ENCODE measurements at regions not wholly inside any gene's neighbourhood (a gene's known extent, or its start where the extent isn't known, plus 50 kb on each side); places are given as distances from the start of the nearest gene placed in this dataset.

GRCh38 chr11:111114091-111114490 lies 131.4 kb upstream of the POU2AF2 start:
- H3K27me3 ChIP-seq: no peaks in the 10 kb centered on the region
- DNase-seq: no peak
- H3K9me3 ChIP-seq: no peaks in the 10 kb centered on the region
- H3K4me3 ChIP-seq: no peak overlapping the region
- no peak overlapping the region for H3K27ac ChIP-seq
- no peaks in the 10 kb centered on the region for H3K36me3 ChIP-seq
- H3K4me1 ChIP-seq: no peaks in the 10 kb centered on the region
- TF ChIP-seq CTCF (IDR thresholded peaks at IDR 0.05): no peak

- Histone ChIP-seq H3K9me3 (no peaks in the 10 kb centered on the region), H3K4me3 (no peak overlapping the region), H3K36me3 (no peaks in the 10 kb centered on the region), H3K27ac (no peak overlapping the region), H3K27me3 (no peaks in the 10 kb centered on the region), H3K4me1 (no peaks in the 10 kb centered on the region)
- TF ChIP-seq POLR2A (IDR thresholded peaks at IDR 0.05): no peak
- no peak for TF ChIP-seq CTCF (IDR thresholded peaks at IDR 0.05)
- DNase-seq: no peak
Measured at GRCh38 chr11:111112614-111113013, 132.9 kb upstream of the POU2AF2 start.

- TF ChIP-seq POLR2A (IDR thresholded peaks at IDR 0.05) (no peak), CTCF (IDR thresholded peaks at IDR 0.05) (no peak)
Measured at GRCh38 chr11:111107501-111107900, 138.0 kb upstream of the POU2AF2 start.

GRCh38 chr11:111106641-111107040 lies 138.9 kb upstream of the POU2AF2 start:
- H3K27ac ChIP-seq: no peak overlapping the region
- H3K9me3 ChIP-seq: no peaks in the 10 kb centered on the region
- no peak overlapping the region for H3K4me3 ChIP-seq
- no peaks in the 10 kb centered on the region for H3K27me3 ChIP-seq
- no peaks in the 10 kb centered on the region for H3K36me3 ChIP-seq
- DNase-seq: no peak
- TF ChIP-seq CTCF (IDR thresholded peaks at IDR 0.05) (no peak), POLR2A (IDR thresholded peaks at IDR 0.05) (no peak)
- no peaks in the 10 kb centered on the region for H3K4me1 ChIP-seq

More at GRCh38 chr11:111107501-111107900, 138.0 kb upstream of the POU2AF2 start:
- H3K36me3 ChIP-seq: no peaks in the 10 kb centered on the region
- no peaks in the 10 kb centered on the region for H3K4me1 ChIP-seq
- no peak overlapping the region for H3K27ac ChIP-seq
- H3K9me3 ChIP-seq: no peaks in the 10 kb centered on the region
- H3K27me3 ChIP-seq: no peaks in the 10 kb centered on the region
- H3K4me3 ChIP-seq: no peak overlapping the region
- DNase-seq: no peak

- H3K4me1 ChIP-seq: no peaks in the 10 kb centered on the region
- no peaks in the 10 kb centered on the region for H3K27me3 ChIP-seq
- no peak overlapping the region for H3K27ac ChIP-seq
- H3K4me3 ChIP-seq: no peak overlapping the region
- TF ChIP-seq POLR2A (IDR thresholded peaks at IDR 0.05) (no peak), CTCF (IDR thresholded peaks at IDR 0.05) (no peak)
- H3K36me3 ChIP-seq: no peaks in the 10 kb centered on the region
- no peaks in the 10 kb centered on the region for H3K9me3 ChIP-seq
- DNase-seq: no peak
Measured at GRCh38 chr11:111105566-111105965, 140.0 kb upstream of the POU2AF2 start.

- Histone ChIP-seq H3K4me1 (no peaks in the 10 kb centered on the region), H3K36me3 (no peaks in the 10 kb centered on the region), H3K27me3 (no peaks in the 10 kb centered on the region), H3K9me3 (no peaks in the 10 kb centered on the region), H3K4me3 (no peak overlapping the region), H3K27ac (no peak overlapping the region)
- DNase-seq: no peak
- TF ChIP-seq POLR2A (IDR thresholded peaks at IDR 0.05) (no peak), CTCF (IDR thresholded peaks at IDR 0.05) (no peak)
Measured at GRCh38 chr11:111104185-111104584, 141.3 kb upstream of the POU2AF2 start.
